ENCODE measurements at regions not wholly inside any gene's neighbourhood (a gene's known extent, or its start where the extent isn't known, plus 50 kb on each side); places are given as distances from the start of the nearest gene placed in this dataset.

DNA sequence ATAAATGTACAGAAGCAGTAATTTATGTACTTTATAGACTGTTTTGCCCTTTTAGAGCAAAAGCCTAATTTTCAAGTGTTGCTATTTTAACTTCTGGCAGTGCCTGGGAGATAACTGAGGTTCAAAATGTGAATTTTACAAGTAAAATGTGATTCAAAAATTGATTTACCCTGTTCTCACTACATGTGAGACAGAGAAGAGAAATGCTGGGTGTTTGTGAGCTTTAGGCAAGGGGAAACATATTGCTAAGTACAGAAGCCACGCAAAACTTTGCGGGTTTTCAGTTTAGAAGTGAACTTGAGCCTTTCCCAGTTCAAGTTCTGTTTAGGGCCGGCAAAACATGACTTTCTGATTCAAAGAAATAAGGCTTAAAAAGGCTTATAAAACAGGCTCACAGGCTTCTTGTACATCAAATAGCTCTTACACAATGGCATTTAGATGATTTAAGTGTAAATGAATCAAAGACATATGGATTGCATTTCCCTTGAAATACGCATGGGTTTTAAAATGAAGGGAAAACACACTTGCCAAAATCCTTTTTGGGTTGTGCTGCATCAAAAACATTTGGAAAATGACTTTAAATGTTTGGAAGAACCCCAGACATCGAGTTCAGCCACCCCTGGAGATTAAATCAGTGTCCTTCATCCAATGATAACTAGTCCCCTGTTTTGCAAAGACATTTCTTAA, 370.8 kb upstream of the MEF2C start:
- TF ChIP-seq POLR2A (IDR thresholded peaks at IDR 0.05) (no peak), CTCF (IDR thresholded peaks at IDR 0.05) (no peak)
